Right atrium auricular region (tissue), 2 donors: ENCODE measurements at regions not wholly inside any gene's neighbourhood (a gene's known extent, or its start where the extent isn't known, plus 50 kb on each side); places are given as distances from the start of the nearest gene placed in this dataset.

ENCODE experiments used
- DNase-seq: peaks from one replicate; pipeline ENCODE4 v3.0.0-alpha.2; 2019; ENCODE audit warnings: low spot score
- H3K27ac ChIP-seq, 2 donors: fragments of 200-600 bp; sonication (generic); 1 replicate in 1 of 2; 2 replicates in 1 of 2; pipeline ENCODE4 v1.5.1; 2016 to 2019
- H3K27me3 ChIP-seq, 2 donors: fragments of 200-600 bp; sonication (generic); one replicate each; pipeline versions ENCODE4 v1.5.1 to v1.6.0; 2017 to 2019
- H3K36me3 ChIP-seq: fragments of 200-600 bp; sonication (generic); one replicate; pipeline ENCODE4 v1.5.1; 2016
- H3K4me1 ChIP-seq, 2 donors: fragments of 200-600 bp; sonication (generic); one replicate each; pipeline versions ENCODE4 v1.5.1 to v1.6.0; 2017 to 2019
- H3K4me3 ChIP-seq, 2 donors: fragments of 200-600 bp; sonication (generic); 1 replicate in 1 of 2; 2 replicates in 1 of 2; pipeline ENCODE4 v1.5.1; 2017 to 2019; ENCODE audit warnings: mild to moderate bottlenecking in 1 of 2, moderate library complexity in 1 of 2
- H3K9me3 ChIP-seq, 2 donors: fragments of 200-600 bp; sonication (generic); one replicate each; pipeline ENCODE4 v1.5.1; 2019
- CTCF ChIP-seq, 2 donors: fragments of 200-600 bp; sonication (generic); IDR thresholded peaks; one replicate each; pipeline ENCODE4 v1.5.1; 2019; ENCODE audit warnings: antibody characterized with exemption in 2 of 2

- Histone ChIP-seq H3K27ac (no peak overlapping the region), H3K36me3 (no peaks in the 10 kb centered on the region), H3K4me1 (no peaks in the 10 kb centered on the region), H3K4me3 (no peak overlapping the region), H3K9me3 (no peaks in the 10 kb centered on the region), H3K27me3 (no peaks in the 10 kb centered on the region)
- no peak for DNase-seq
- no peak for TF ChIP-seq CTCF (IDR thresholded peaks at IDR 0.05)
Observed at GRCh38 chr9:31005086-31005665, 1379.3 kb upstream of the ACO1 start.

- H3K27ac ChIP-seq: no peak overlapping the region
- no peak overlapping the region for H3K4me3 ChIP-seq
- TF ChIP-seq CTCF (IDR thresholded peaks at IDR 0.05): no peak
- DNase-seq: no peak
- no peaks in the 10 kb centered on the region for H3K27me3 ChIP-seq
- no peaks in the 10 kb centered on the region for H3K36me3 ChIP-seq
- H3K9me3 ChIP-seq: no peaks in the 10 kb centered on the region
- no peaks in the 10 kb centered on the region for H3K4me1 ChIP-seq
Observed at GRCh38 chr9:31013371-31013770, 1371.1 kb upstream of the ACO1 start.

GRCh38 chr9:31023847-31024246 lies 1360.6 kb upstream of the ACO1 start:
- Histone ChIP-seq H3K9me3 (no peaks in the 10 kb centered on the region), H3K27me3 (no peaks in the 10 kb centered on the region), H3K4me3 (no peak overlapping the region), H3K4me1 (no peaks in the 10 kb centered on the region), H3K36me3 (no peaks in the 10 kb centered on the region), H3K27ac (no peak overlapping the region)
- TF ChIP-seq CTCF (IDR thresholded peaks at IDR 0.05): no peak
- DNase-seq: no peak

- TF ChIP-seq CTCF (IDR thresholded peaks at IDR 0.05): no peak
- Histone ChIP-seq H3K9me3 (no peaks in the 10 kb centered on the region), H3K27me3 (no peaks in the 10 kb centered on the region), H3K4me1 (no peaks in the 10 kb centered on the region), H3K36me3 (no peaks in the 10 kb centered on the region), H3K27ac (no peak overlapping the region), H3K4me3 (no peak overlapping the region)
- DNase-seq: no peak
Observed at GRCh38 chr9:31027678-31028077, 1356.8 kb upstream of the ACO1 start.

GRCh38 chr9:31028137-31028536 lies 1356.3 kb upstream of the ACO1 start:
- H3K9me3 ChIP-seq: no peaks in the 10 kb centered on the region
- H3K36me3 ChIP-seq: no peaks in the 10 kb centered on the region
- no peak for DNase-seq
- no peak for TF ChIP-seq CTCF (IDR thresholded peaks at IDR 0.05)
- no peaks in the 10 kb centered on the region for H3K27me3 ChIP-seq
- no peak overlapping the region for H3K4me3 ChIP-seq
- H3K27ac ChIP-seq: no peak overlapping the region
- H3K4me1 ChIP-seq: no peaks in the 10 kb centered on the region

GRCh38 chr9:31030741-31031202 lies 1353.7 kb upstream of the ACO1 start:
- Histone ChIP-seq H3K4me3 (no peak overlapping the region), H3K36me3 (no peaks in the 10 kb centered on the region)
- no peak for DNase-seq

More at GRCh38 chr9:31030741-31031202, 1353.7 kb upstream of the ACO1 start:
- H3K27ac ChIP-seq: no peak overlapping the region
- no peaks in the 10 kb centered on the region for H3K27me3 ChIP-seq
- no peaks in the 10 kb centered on the region for H3K4me1 ChIP-seq
- no peak for TF ChIP-seq CTCF (IDR thresholded peaks at IDR 0.05)
- no peaks in the 10 kb centered on the region for H3K9me3 ChIP-seq
